HepG2 (cell line): ENCODE measurements at regions not wholly inside any gene's neighbourhood (a gene's known extent, or its start where the extent isn't known, plus 50 kb on each side); places are given as distances from the start of the nearest gene placed in this dataset.

ENCODE experiments used
- ATAC-seq: fragments of 200-7000 bp; cut with Tn5 transposase; 3 replicates; pipeline ENCODE4 v1.9.1; 2020; ENCODE audit warnings: mild to moderate bottlenecking, moderate library complexity
- BruUV-seq: library from RNA; stranded (reverse); fragments of 400-500 nt; replicated peaks from 2 replicates; lab custom pipeline; 2021; lab: Mats Ljungman, UMichigan
- CTCF ChIA-PET: fragments of 300-600 bp; formaldehyde crosslinking; extraction: SDS; loops from one replicate; lab custom pipeline; 2021; ENCODE audit warnings: low total read pairs, inconsistent platforms, low intra/inter-chr PET ratio; lab: Yijun Ruan, JAX
- POLR2A ChIA-PET: fragments of 350-600 bp; sonication (Branson Sonifier 250); formaldehyde crosslinking; loops from one replicate; lab custom pipeline; 2020; ENCODE audit warnings: antibody characterized with exemption, inconsistent platforms; lab: Yijun Ruan, JAX
- DNase-seq: peaks from one replicate; pipeline ENCODE4 v3.0.0-alpha.2; 2015; ENCODE audit warnings: low spot score
- FAIRE-seq: peaks from 3 replicates; lab custom pipeline; 2011; peaks lifted over from hg19 to GRCh38; lab: Jason Lieb, UNC
- H2AFZ ChIP-seq: one replicate; pipeline ENCODE4 v1.6.1; 2011; ENCODE audit warnings: low read length, inconsistent platforms
- H3K27ac ChIP-seq: fragments of 300-600 bp; 3 replicates; pipeline ENCODE4 v1.8.0; 2011; ENCODE audit warnings: mixed run types, mild to moderate bottlenecking, mixed read lengths, low read length, inconsistent platforms; ENCODE audit not compliant: insufficient read depth; ENCODE audit errors: extremely low read length
- H3K27me3 ChIP-seq, 2 experiments: fragments of 200-600 bp in 1 of 2; 2 replicates in 1 of 2; 3 replicates in 1 of 2; pipeline versions ENCODE4 v1.6.0 to v1.8.0; 2011; ENCODE audit warnings: low read length in 2 of 2, mild to moderate bottlenecking in 2 of 2, moderate library complexity in 2 of 2, inconsistent platforms in 1 of 2; ENCODE audit not compliant: insufficient read depth in 2 of 2, control insufficient read depth in 1 of 2
- H3K36me3 ChIP-seq, 2 experiments: fragments of 200-600 bp in 1 of 2; replicated peaks in 1 of 2; 2 replicates in 1 of 2; 3 replicates in 1 of 2; pipeline versions ENCODE4 v1.5.1 to v1.8.0; 2011; ENCODE audit warnings: low read length in 2 of 2, inconsistent platforms in 1 of 2; ENCODE audit not compliant: insufficient read depth in 2 of 2, control insufficient read depth in 1 of 2
- H3K4me1 ChIP-seq: 2 replicates; pipeline ENCODE4 v1.5.1; 2012; ENCODE audit warnings: low read length, inconsistent platforms; ENCODE audit not compliant: insufficient read depth
- H3K4me2 ChIP-seq: 2 replicates; pipeline ENCODE4 v1.6.0; 2011; ENCODE audit warnings: low read depth, low read length, inconsistent platforms
- H3K4me3 ChIP-seq, 3 experiments: fragments of 200-600 bp in 1 of 3; sonication (generic), shearing (Covaris generic) in 1 of 3; replicated peaks in 1 of 3; 2 replicates each; pipeline ENCODE4 v1.5.1; 2011 to 2016; ENCODE audit warnings: low read length in 3 of 3, inconsistent platforms in 2 of 3, low read depth in 2 of 3, mild to moderate bottlenecking in 2 of 3, control low read depth in 1 of 3, mixed read lengths in 1 of 3; ENCODE audit not compliant: insufficient read depth in 1 of 3
- H3K79me2 ChIP-seq: one replicate; pipeline ENCODE4 v1.6.1; 2011; ENCODE audit warnings: low read length, inconsistent platforms; ENCODE audit not compliant: insufficient read depth
- H3K9ac ChIP-seq: 2 replicates; pipeline ENCODE4 v1.6.0; 2011; ENCODE audit warnings: mild to moderate bottlenecking, low read depth, low read length, inconsistent platforms; ENCODE audit not compliant: insufficient read depth
- H3K9me3 ChIP-seq: 2 replicates; pipeline ENCODE4 v1.5.1; 2012; ENCODE audit warnings: mild to moderate bottlenecking, low read length
- H4K20me1 ChIP-seq: 2 replicates; pipeline ENCODE4 v1.6.0; 2011; ENCODE audit warnings: inconsistent platforms, mild to moderate bottlenecking, low read length, moderate library complexity; ENCODE audit not compliant: insufficient read depth
- ARID2 ChIP-seq: sonication (generic); formaldehyde crosslinking; IDR thresholded peaks from 2 replicates; pipeline ENCODE4 v1.8.1; 2022; ENCODE audit warnings: mild to moderate bottlenecking, missing genetic modification reagents, borderline replicate concordance
- BRF2 ChIP-seq: sonication (generic); formaldehyde crosslinking; IDR thresholded peaks from 2 replicates; pipeline ENCODE4 v1.8.1; 2022; ENCODE audit warnings: mild to moderate bottlenecking, missing genetic modification reagents
- FOSL2 ChIP-seq: sonication (generic); formaldehyde crosslinking; IDR thresholded peaks from 2 replicates; pipeline ENCODE4 v1.4.0; 2020; ENCODE audit warnings: missing genetic modification reagents
- FOXJ3 ChIP-seq: sonication (generic); formaldehyde crosslinking; IDR thresholded peaks from 2 replicates; pipeline ENCODE4 v1.4.0; 2020; ENCODE audit warnings: missing genetic modification reagents, mild to moderate bottlenecking, borderline replicate concordance
- GMEB1 ChIP-seq: sonication (generic); formaldehyde crosslinking; IDR thresholded peaks from 2 replicates; pipeline ENCODE4 v1.5.1; 2020; ENCODE audit warnings: missing genetic modification reagents, mild to moderate bottlenecking, borderline replicate concordance
- HNRNPL ChIP-seq: fragments of 200-400 bp; formaldehyde crosslinking; IDR thresholded peaks from 2 replicates; pipeline ENCODE4 v1.6.1; 2017; ENCODE audit warnings: mild to moderate bottlenecking, low read depth, low read length
- HOXA3 ChIP-seq: sonication (generic); formaldehyde crosslinking; IDR thresholded peaks from 2 replicates; pipeline ENCODE4 v1.5.0; 2020; ENCODE audit warnings: missing genetic modification reagents
- MAX ChIP-seq: IDR thresholded peaks from 2 replicates; pipeline ENCODE4 v1.6.1; 2012; ENCODE audit warnings: inconsistent platforms
- PAWR ChIP-seq: sonication (generic); formaldehyde crosslinking; IDR thresholded peaks from 2 replicates; pipeline ENCODE4 v1.4.0; 2020; ENCODE audit warnings: missing genetic modification reagents, mild to moderate bottlenecking, borderline replicate concordance
- SOX13 ChIP-seq, 3 experiments: fragments of 450-650 bp in 1 of 3; sonication (generic) in 1 of 3; formaldehyde crosslinking in 1 of 3; IDR thresholded peaks in 2 of 3; conservative IDR thresholded peaks in 1 of 3; 2 replicates each; pipeline versions ENCODE4 v1.5.0 to v1.6.1; 2016 to 2020; ENCODE audit warnings: antibody characterized with exemption in 1 of 3, mild to moderate bottlenecking in 1 of 3, missing compliant biosample characterization in 1 of 3, missing genetic modification reagents in 1 of 3, moderate library complexity in 1 of 3
- TEAD3 ChIP-seq: optimal IDR thresholded peaks from 2 replicates; pipeline ENCODE3; 2016; ENCODE audit warnings: borderline replicate concordance
- YEATS4 ChIP-seq: sonication (generic); formaldehyde crosslinking; IDR thresholded peaks from 2 replicates; pipeline ENCODE4 v1.4.0; 2020; ENCODE audit warnings: missing genetic modification reagents, borderline replicate concordance
- ZNF180 ChIP-seq: sonication (generic); formaldehyde crosslinking; IDR thresholded peaks from 2 replicates; pipeline ENCODE4 v1.4.0; 2020; ENCODE audit warnings: low read depth, missing genetic modification reagents, borderline replicate concordance
- ZNF331 ChIP-seq: sonication (generic); formaldehyde crosslinking; IDR thresholded peaks from 2 replicates; pipeline ENCODE4 v1.4.0; 2020; ENCODE audit warnings: missing genetic modification reagents
- ZNF75D ChIP-seq: sonication (generic); formaldehyde crosslinking; IDR thresholded peaks from 2 replicates; pipeline ENCODE4 v1.8.1; 2023; ENCODE audit warnings: missing genetic modification reagents, mild to moderate bottlenecking, borderline replicate concordance
- ZNF800 ChIP-seq: sonication (generic); formaldehyde crosslinking; IDR thresholded peaks from 2 replicates; pipeline ENCODE4 v1.4.0; 2020; ENCODE audit warnings: missing genetic modification reagents
- WGBS: methylation state at CpG from one replicate; pipeline ENCODE4 v1.1.6; 2017; ENCODE audit warnings: low lambda C conversion rate; 5-methylcytosine and 5-hydroxymethylcytosine counted together
- in situ Hi-C: cut with HindIII; loops from 2 replicates; pipeline ENCODE4 v1.10.0; 2017; ENCODE audit warnings: low pct_unique_long_range_greater_than_20kb; ENCODE audit not compliant: extremely low pct_ligation_motif_present
- intact Hi-C: fragments of 100-400 bp; cut with micrococcal nuclease; formaldehyde crosslinking; loops from one replicate; pipeline ENCODE4 v1.10.0; 2022; ENCODE audit not compliant: unreplicated experiment

GRCh38 chr4:24394041-24394440 lies 190.3 kb downstream of the DHX15 start:
- H3K36me3 ChIP-seq: no peaks in the 10 kb centered on the region
- no peak for FAIRE-seq
- no peak overlapping the region for H3K4me2 ChIP-seq
- H3K9ac ChIP-seq: no peak overlapping the region
- ChIA-PET CTCF (no interaction called here), POLR2A (no interaction called here)
- H4K20me1 ChIP-seq: no peaks in the 10 kb centered on the region
- no peaks in the 10 kb centered on the region for H3K9me3 ChIP-seq
- in situ Hi-C loops (no loop called here), intact Hi-C loops (no loop called here)
- no peak overlapping the region for H3K4me3 ChIP-seq
- H3K27ac ChIP-seq: no peak overlapping the region
- H3K4me1 ChIP-seq: no peaks in the 10 kb centered on the region
- H3K27me3 ChIP-seq: no peaks in the 10 kb centered on the region; a peak in 2 of 5 replicates
- no TSS peak for BruUV-seq
- 1% methylated on average over 4 of the region's 4 CpGs for WGBS
- no peak for DNase-seq
- TF ChIP-seq ZNF800 (no peak), MAX (no peak), FOSL2 (CRISPR knock-in tag) (no peak), ZNF180 (no peak), FOXJ3 (CRISPR knock-in tag) (no peak), GMEB1 (CRISPR knock-in tag) (no peak), PAWR (CRISPR knock-in tag) (no peak), YEATS4 (no peak), SOX13 (IDR thresholded peaks at IDR 0.05) (no peak), SOX13 (CRISPR knock-in tag; conservative IDR thresholded peaks at IDR 0.05 in 1 of 2, IDR thresholded peaks at IDR 0.05 in 1 of 2) (no peak), TEAD3 (CRISPR knock-in tag) (no peak), HNRNPL (no peak), ARID2 (CRISPR knock-in tag) (no peak), ZNF331 (no peak), ZNF75D (CRISPR knock-in tag) (no peak), HOXA3 (CRISPR knock-in tag) (no peak), BRF2 (CRISPR knock-in tag) (no peak)
- no peak overlapping the region for H2AFZ ChIP-seq
- no peaks in the 10 kb centered on the region for H3K79me2 ChIP-seq
- ATAC-seq: no peak
